ENCODE measurements at regions not wholly inside any gene's neighbourhood (a gene's known extent, or its start where the extent isn't known, plus 50 kb on each side); places are given as distances from the start of the nearest gene placed in this dataset.

DNA sequence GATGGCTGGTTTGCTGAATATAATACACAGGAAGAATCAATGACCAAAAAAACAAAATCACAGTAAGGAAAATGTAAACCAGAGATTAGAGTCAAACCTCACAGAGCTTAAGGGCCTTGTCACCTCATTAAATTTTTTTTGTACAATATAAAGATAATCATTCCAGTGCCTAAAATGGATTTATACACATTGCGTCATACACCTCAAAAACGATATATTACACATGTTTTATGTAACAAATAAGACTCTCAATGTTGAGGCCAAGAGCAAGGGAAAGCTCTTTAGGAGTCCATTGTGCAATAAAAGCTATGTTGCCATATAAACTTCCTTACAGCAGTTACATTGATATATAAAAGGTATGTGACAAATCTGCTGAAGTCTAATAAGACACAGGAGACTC lies 856.7 kb upstream of the SLITRK1 start:
- H3K56ac ChIP-seq (ENCODE audit: extremely low read depth, insufficient read depth, low read length) = no peak overlapping the region
- POLR2A ChIA-PET (ENCODE audit: unreplicated experiment) = no interaction called here
- H3K4me3 ChIP-seq (ENCODE audit: insufficient read depth, low read depth, low read length) = no peak overlapping the region
- H3K36me3 ChIP-seq (ENCODE audit: control insufficient read depth, insufficient read depth, low read length) = no peaks in the 10 kb centered on the region
- intact Hi-C loops (cut with micrococcal nuclease) (no loop called here), in situ Hi-C loops (cut with MboI; ENCODE audit: low sequenced_read_pairs) (no loop called here), dilution Hi-C loops (cut with HindIII; ENCODE audit: low sequenced_read_pairs, unreplicated experiment) (no loop called here)
- no peak overlapping the region for H3K23ac ChIP-seq (ENCODE audit: low read depth, low read length)
- no peak overlapping the region for H2AFZ ChIP-seq (replicated peaks; ENCODE audit: low read length, poor library complexity)
- no CpG with 5 or more reads among the region's 2 CpGs for WGBS, 2 experiments (ENCODE audit: extremely low coverage in 2 of 2, insufficient read length in 1 of 2)
- no peak overlapping the region for H2AK5ac ChIP-seq (ENCODE audit: low read depth, low read length)
- no peak for TF ChIP-seq BHLHE40 (IDR thresholded peaks at IDR 0.05; ENCODE audit: low read depth, low read length)
- peak; percentile 49; the same call in 1 of the 2 replicates for TF ChIP-seq CEBPB (IDR thresholded peaks at IDR 0.05; ENCODE audit: low read depth, low read length)
- DNase-seq (no peak), ATAC-seq (ENCODE audit: low read depth) (no peak)
- no peaks in the 10 kb centered on the region for H3K79me1 ChIP-seq (ENCODE audit: low read depth in 1 of 2, low read length in 2 of 2)
- H3K4me2 ChIP-seq (ENCODE audit: low read depth, low read length) = no peak overlapping the region
- no peak overlapping the region for H2BK15ac ChIP-seq (ENCODE audit: low read depth, low read length)
- H3K27me3 ChIP-seq (ENCODE audit: control insufficient read depth, insufficient read depth, low read length) = no peaks in the 10 kb centered on the region
- CTCF ChIA-PET = no interaction called here
- no peak overlapping the region for H2BK120ac ChIP-seq (ENCODE audit: low read depth, low read length)
- H3K4me1 ChIP-seq (ENCODE audit: control insufficient read depth, insufficient read depth, low read length) = no peaks in the 10 kb centered on the region
- no peak overlapping the region for H3K27ac ChIP-seq (ENCODE audit: insufficient read depth, low read length)
- BruUV-seq (replicated peaks) = no TSS peak
- H4K91ac ChIP-seq (ENCODE audit: insufficient read depth, low read depth, low read length) = no peak overlapping the region
- H3K9me1 ChIP-seq (ENCODE audit: insufficient read depth, low read length) = no peaks in the 10 kb centered on the region
- H4K20me1 ChIP-seq (ENCODE audit: insufficient read depth, low read length) = no peaks in the 10 kb centered on the region
- no peak overlapping the region for H4K5ac ChIP-seq (ENCODE audit: low read depth, low read length)
- H2AK9ac ChIP-seq (replicated peaks; ENCODE audit: low read depth, low read length, poor library complexity) = no peak overlapping the region
- no peak overlapping the region for H2BK20ac ChIP-seq (ENCODE audit: low read depth, low read length)
- H4K8ac ChIP-seq (ENCODE audit: low read depth in 2 of 2, low read length in 2 of 2) = no peak overlapping the region
- no peak overlapping the region for H3K18ac ChIP-seq (ENCODE audit: low read depth, low read length)
- H2BK5ac ChIP-seq (ENCODE audit: low read depth, low read length, poor library complexity, severe bottlenecking) = no peak overlapping the region
- H3K9ac ChIP-seq (ENCODE audit: low read depth, low read length) = no peak overlapping the region
- no peak overlapping the region for H3K4ac ChIP-seq (ENCODE audit: low read depth, low read length)
- H3K9me3 ChIP-seq (ENCODE audit: control insufficient read depth, insufficient read depth, low read length) = no peaks in the 10 kb centered on the region
- no peak overlapping the region for H3K14ac ChIP-seq (replicated peaks; ENCODE audit: low read depth, low read length)

Data from IMR-90 (cell line).